GM18520 (cell line): ENCODE measurements at regions not wholly inside any gene's neighbourhood (a gene's known extent, or its start where the extent isn't known, plus 50 kb on each side); places are given as distances from the start of the nearest gene placed in this dataset.

Experiments used
- ATAC-seq: cut with Tn5 transposase; IDR thresholded peaks from one replicate; pipeline ENCODE4 v1.9.1; 2021; ENCODE audit not compliant: unreplicated experiment

- ATAC-seq, result no peak
Measured at GRCh38 chr12:115473257-115473956, 789.4 kb upstream of the TBX3 start.

GRCh38 chr12:115472852-115473251, 788.9 kb upstream of the TBX3 start:
- ATAC-seq, result no peak

GRCh38 chr12:115470977-115471376, 787.0 kb upstream of the TBX3 start:
- no peak for ATAC-seq

DNA sequence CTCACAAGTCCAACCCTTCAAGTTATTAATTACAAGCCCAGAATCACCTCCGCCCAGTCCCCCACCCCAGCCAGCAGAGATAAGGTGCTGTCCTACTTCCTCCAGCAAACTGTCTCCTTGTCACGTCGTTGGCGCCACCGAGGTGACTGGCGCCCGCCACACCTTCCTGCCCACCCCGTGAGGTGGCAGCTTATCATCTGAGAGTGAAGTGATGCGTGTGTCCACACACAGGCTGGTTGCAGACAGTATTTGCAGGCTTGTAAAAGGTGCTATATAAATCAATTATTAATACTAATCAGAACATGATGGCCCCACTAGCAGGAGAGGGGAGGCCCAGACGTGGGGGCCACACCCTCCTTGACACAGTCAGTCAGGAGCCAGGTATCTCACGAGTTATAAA, 786.6 kb upstream of the TBX3 start:
- no peak for ATAC-seq

DNA sequence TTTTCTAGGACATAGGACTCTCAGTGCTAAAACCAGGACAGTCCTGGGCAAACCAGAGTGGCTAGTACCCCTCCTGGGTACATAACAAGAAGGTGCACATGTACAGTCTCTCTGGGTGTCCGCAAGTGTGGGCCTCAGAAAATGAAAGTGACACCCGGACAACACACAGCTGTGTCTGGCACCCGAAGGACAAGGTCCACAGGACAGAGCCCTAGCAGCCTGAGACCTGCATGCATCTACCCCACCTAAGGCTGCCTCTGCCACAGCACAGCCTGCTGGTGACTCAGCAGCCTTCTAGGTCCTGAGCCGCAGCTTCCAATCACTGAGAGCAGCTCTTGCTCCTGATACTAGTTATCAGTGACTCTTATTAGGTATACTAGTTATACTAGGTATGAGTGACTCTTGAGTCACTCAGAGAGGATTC, 784.1 kb upstream of the TBX3 start:
- ATAC-seq, result no peak

- no peak for ATAC-seq
Measured at GRCh38 chr12:115467531-115467930, 783.6 kb upstream of the TBX3 start.

- no peak for ATAC-seq
Measured at GRCh38 chr12:115466076-115466475, 782.1 kb upstream of the TBX3 start.

- no peak for ATAC-seq
Measured at GRCh38 chr12:115464661-115465060, 780.7 kb upstream of the TBX3 start.

- no peak for ATAC-seq
Measured at GRCh38 chr12:115464111-115464581, 780.2 kb upstream of the TBX3 start.

- ATAC-seq, result no peak
Measured at GRCh38 chr12:115461401-115461800, 777.4 kb upstream of the TBX3 start.

DNA sequence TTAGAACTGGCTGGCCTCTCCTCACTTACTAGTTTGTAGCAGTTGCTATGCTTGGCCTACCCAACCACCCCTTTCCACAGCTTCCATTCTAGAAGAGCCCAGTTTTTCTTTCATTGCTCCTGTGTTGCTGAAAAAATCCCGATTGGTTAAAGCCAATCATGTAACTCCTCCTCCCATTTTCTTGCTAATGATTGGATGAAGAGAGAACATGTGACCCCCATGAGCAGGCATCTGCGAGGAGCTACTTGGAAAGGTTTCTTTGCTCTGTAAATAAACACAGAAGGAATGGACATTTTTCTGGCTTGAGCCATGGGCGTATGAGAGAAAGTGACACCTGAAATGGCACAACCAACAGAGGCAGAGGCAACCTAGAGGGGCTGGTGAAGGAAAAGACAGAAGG, 773.8 kb upstream of the TBX3 start:
- ATAC-seq, result no peak

- no peak for ATAC-seq
Measured at GRCh38 chr12:115456946-115457689, 773.1 kb upstream of the TBX3 start.

- ATAC-seq, result no peak
Measured at GRCh38 chr12:115455268-115455681, 771.3 kb upstream of the TBX3 start.

- ATAC-seq, result no peak
Measured at GRCh38 chr12:115452751-115453281, 768.8 kb upstream of the TBX3 start.

DNA sequence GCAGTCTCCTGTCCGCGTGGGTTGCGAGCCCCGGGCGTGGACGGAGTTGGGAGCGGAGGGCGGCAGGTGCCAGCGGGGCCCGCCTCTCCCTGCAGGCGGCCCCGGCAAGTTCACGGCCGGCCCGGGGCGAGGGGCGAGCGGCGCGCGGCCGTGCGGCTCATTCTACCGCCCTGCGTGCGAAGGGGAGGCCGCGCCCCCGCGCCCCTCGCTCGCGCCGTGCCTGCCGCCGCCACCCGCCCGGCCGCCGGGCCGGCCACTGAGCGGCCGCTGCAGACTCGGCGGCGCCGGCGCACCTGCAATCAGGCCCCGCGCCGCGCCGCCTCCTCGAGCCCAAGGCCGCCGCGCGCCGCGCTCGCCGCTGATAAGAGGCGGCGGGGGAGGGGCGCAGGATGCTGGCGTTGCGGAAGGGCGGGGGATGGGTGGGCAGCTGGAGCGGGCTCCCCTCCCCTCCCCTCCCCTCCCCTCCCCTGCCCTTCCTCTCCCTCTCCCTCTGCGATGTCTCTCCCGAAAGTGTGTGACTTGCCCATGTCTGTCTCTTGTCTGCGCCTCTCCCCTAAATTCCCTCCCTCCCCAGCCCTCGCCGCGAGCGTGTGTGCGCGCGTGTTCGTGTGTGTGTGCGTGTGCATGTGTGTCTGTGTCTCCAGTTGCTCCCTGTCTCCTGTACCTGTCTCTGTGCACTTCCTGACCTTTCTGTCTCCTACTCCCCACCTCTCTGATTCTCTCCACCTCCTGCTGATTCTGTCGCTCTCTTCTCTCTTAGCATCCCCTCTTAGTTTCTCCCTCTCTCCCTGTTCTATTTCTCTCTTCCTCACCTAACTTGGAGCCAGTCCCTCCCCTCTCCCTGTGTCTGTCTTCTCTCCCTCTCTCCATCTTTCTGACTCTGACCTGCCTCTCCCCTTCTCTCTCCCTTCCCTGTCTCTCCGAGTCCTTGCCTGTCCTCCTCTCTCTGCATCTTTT, 768.1 kb upstream of the TBX3 start:
- ATAC-seq, result no peak

- no peak for ATAC-seq
Measured at GRCh38 chr12:115451151-115451779, 767.3 kb upstream of the TBX3 start.

- ATAC-seq, result no peak
Measured at GRCh38 chr12:115450710-115451109, 766.7 kb upstream of the TBX3 start.

DNA sequence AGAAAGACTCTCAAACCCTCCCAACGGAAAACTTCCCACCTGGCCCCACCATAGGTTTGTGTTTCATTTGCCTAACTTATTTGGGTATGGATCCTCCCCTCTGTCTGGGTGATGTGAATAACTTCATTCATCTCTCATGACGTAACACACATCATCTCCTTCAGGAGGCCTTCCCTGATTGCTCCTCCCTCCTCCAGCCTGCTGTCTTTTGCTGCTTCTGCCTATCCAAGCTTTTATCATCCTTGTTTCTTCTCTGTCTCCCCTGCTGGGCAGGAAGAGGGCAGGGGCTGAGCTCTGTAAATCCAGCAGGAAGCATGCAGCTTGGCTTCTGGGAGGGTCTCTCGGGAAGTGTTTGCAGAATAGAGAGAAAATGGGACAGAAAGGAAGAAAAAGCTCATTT, 766.0 kb upstream of the TBX3 start:
- ATAC-seq, result no peak

GRCh38 chr12:115449526-115449925, 765.6 kb upstream of the TBX3 start:
- ATAC-seq, result no peak

GRCh38 chr12:115444346-115444745, 760.4 kb upstream of the TBX3 start:
- no peak for ATAC-seq
